ENCODE measurements at regions not wholly inside any gene's neighbourhood (a gene's known extent, or its start where the extent isn't known, plus 50 kb on each side); places are given as distances from the start of the nearest gene placed in this dataset.

GRCh38 chr3:153392363-153392762 lies 230.3 kb downstream of the RAP2B start:
- Histone ChIP-seq H3K36me3 (ENCODE audit: control insufficient read depth in 2 of 2, insufficient read depth in 1 of 2, low read length in 2 of 2) (no peaks in the 10 kb centered on the region), H3K4me1 (ENCODE audit: control insufficient read depth, insufficient read depth, low read length) (no peaks in the 10 kb centered on the region), H3K9me3 (ENCODE audit: control insufficient read depth, insufficient read depth, low read depth, low read length) (no peaks in the 10 kb centered on the region), H3K27ac (ENCODE audit: extremely low read depth, low read depth, low read length) (no peak overlapping the region), H3K4me3 (ENCODE audit: low read depth, low read length) (no peak overlapping the region)
- ChIA-PET POLR2A (no interaction called here), CTCF (no interaction called here)
- TF ChIP-seq TCF7L2 (IDR thresholded peaks at IDR 0.05; ENCODE audit: borderline replicate concordance, low read depth, low read length) = no peak
- no peak for TF ChIP-seq ZNF449 (tag by site-specific recombination; IDR thresholded peaks at IDR 0.05)
- TF ChIP-seq, protein P1, sequence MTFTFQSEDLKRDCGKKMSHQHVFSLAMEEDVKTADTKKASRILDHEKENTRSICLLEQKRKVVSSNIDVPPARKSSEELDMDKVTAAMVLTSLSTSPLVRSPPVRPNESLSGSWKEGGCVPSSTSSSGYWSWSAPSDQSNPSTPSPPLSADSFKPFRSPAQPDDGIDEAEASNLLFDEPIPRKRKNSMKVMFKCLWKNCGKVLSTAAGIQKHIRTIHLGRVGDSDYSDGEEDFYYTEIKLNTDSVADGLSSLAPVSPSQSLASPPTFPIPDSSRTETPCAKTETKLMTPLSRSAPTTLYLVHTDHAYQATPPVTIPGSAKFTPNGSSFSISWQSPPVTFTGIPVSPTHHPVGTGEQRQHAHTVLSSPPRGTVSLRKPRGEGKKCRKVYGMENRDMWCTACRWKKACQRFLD (tag by site-specific recombination; IDR thresholded peaks at IDR 0.05) = no peak
- TF ChIP-seq, protein P2, sequence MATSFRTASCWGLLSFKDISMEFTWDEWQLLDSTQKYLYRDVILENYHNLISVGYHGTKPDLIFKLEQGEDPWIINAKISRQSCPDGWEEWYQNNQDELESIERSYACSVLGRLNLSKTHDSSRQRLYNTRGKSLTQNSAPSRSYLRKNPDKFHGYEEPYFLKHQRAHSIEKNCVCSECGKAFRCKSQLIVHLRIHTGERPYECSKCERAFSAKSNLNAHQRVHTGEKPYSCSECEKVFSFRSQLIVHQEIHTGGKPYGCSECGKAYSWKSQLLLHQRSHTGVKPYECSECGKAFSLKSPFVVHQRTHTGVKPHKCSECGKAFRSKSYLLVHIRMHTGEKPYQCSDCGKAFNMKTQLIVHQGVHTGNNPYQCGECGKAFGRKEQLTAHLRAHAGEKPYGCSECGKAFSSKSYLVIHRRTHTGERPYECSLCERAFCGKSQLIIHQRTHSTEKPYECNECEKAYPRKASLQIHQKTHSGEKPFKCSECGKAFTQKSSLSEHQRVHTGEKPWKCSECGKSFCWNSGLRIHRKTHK (tag by site-specific recombination; IDR thresholded peaks at IDR 0.05) = no peak
- TF ChIP-seq ZNF549 (tag by site-specific recombination; IDR thresholded peaks at IDR 0.05) = no peak
- no peak for TF ChIP-seq SCRT1 (tag by site-specific recombination; IDR thresholded peaks at IDR 0.05; ENCODE audit: borderline replicate concordance)
- no peak for TF ChIP-seq ZNF645 (tag by site-specific recombination; IDR thresholded peaks at IDR 0.05)
- TF ChIP-seq TRIM28 (IDR thresholded peaks at IDR 0.05; ENCODE audit: borderline replicate concordance, low read length) = no peak
- TF ChIP-seq, protein P3, sequence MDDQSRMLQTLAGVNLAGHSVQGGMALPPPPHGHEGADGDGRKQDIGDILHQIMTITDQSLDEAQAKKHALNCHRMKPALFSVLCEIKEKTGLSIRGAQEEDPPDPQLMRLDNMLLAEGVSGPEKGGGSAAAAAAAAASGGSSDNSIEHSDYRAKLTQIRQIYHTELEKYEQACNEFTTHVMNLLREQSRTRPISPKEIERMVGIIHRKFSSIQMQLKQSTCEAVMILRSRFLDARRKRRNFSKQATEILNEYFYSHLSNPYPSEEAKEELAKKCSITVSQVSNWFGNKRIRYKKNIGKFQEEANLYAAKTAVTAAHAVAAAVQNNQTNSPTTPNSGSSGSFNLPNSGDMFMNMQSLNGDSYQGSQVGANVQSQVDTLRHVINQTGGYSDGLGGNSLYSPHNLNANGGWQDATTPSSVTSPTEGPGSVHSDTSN (CRISPR knock-in tag; IDR thresholded peaks at IDR 0.05) = no peak
- TF ChIP-seq ZBTB1 (tag by site-specific recombination; IDR thresholded peaks at IDR 0.05) = no peak
- no peak for TF ChIP-seq ZBTB44 (tag by site-specific recombination; IDR thresholded peaks at IDR 0.05)

DNA sequence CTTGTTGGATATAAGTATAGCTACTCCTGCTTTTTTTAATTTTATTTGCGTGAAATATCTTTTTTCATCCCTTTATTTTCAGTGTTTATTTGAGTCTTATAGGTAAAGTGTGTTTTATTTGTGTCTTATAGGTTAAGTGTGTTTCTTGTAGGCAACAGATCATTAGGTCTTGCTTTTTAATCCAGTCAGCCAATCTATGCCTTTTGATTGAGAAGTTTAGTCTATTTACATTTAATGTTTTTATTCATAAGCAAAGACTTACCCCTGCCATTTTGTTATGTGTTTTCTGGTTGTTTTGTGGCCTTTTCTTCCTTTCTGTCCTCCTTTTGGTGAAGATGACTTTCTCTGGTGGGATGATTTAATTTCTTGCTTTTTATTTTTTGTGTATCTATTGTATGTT lies 232.0 kb downstream of the RAP2B start:
- POLR2A ChIA-PET = no interaction called here

More for the DNA sequence above, 232.0 kb downstream of the RAP2B start:
- CTCF ChIA-PET = no interaction called here
- TF ChIP-seq ZNF341 (tag by site-specific recombination; IDR thresholded peaks at IDR 0.05; ENCODE audit: low read depth) (no peak), SETDB1 (IDR thresholded peaks at IDR 0.05; ENCODE audit: insufficient read length, low read length) (peak; percentile 90), TCF7L2 (IDR thresholded peaks at IDR 0.05; ENCODE audit: borderline replicate concordance, low read depth, low read length) (no peak), TRIM28 (IDR thresholded peaks at IDR 0.05; ENCODE audit: borderline replicate concordance, low read length) (0 out of 2 replicates have a peak, but pooled peaks have one; percentile 46), ZNF148 (tag by site-specific recombination; IDR thresholded peaks at IDR 0.05; ENCODE audit: borderline replicate concordance) (no peak), ZNF629 (tag by site-specific recombination; IDR thresholded peaks at IDR 0.05) (no peak)
- TF ChIP-seq, protein P1 (tag by site-specific recombination; IDR thresholded peaks at IDR 0.05) = no peak
- H3K36me3 ChIP-seq (ENCODE audit: control insufficient read depth in 2 of 2, insufficient read depth in 1 of 2, low read length in 2 of 2) = no peaks in the 10 kb centered on the region
- H3K4me1 ChIP-seq (ENCODE audit: control insufficient read depth, insufficient read depth, low read length) = no peaks in the 10 kb centered on the region
- no peak overlapping the region for H3K4me3 ChIP-seq (ENCODE audit: low read depth, low read length)
- H3K27ac ChIP-seq (ENCODE audit: extremely low read depth, low read depth, low read length) = no peak overlapping the region
- H3K9me3 ChIP-seq (ENCODE audit: control insufficient read depth, insufficient read depth, low read depth, low read length) = no peaks in the 10 kb centered on the region

Measured in HEK293 (cell line).